ENCODE measurements at regions not wholly inside any gene's neighbourhood (a gene's known extent, or its start where the extent isn't known, plus 50 kb on each side); places are given as distances from the start of the nearest gene placed in this dataset.

GRCh38 chr2:735670-736218, 58.5 kb upstream of the TMEM18 start:
- Histone ChIP-seq H3K27ac (no peak overlapping the region), H3K4me3 (no peak overlapping the region), H3K4me1 (peaks cover 14% of the 10 kb centered on the region), H3K36me3 (no peaks in the 10 kb centered on the region), H3K27me3 (no peaks in the 10 kb centered on the region), H3K9me3 (no peaks in the 10 kb centered on the region)
- TF ChIP-seq POLR2AphosphoS5 (IDR thresholded peaks at IDR 0.05; ENCODE audit: insufficient read depth in 1 of 2, low read depth in 1 of 2): no peak
- TF ChIP-seq, protein P1, sequence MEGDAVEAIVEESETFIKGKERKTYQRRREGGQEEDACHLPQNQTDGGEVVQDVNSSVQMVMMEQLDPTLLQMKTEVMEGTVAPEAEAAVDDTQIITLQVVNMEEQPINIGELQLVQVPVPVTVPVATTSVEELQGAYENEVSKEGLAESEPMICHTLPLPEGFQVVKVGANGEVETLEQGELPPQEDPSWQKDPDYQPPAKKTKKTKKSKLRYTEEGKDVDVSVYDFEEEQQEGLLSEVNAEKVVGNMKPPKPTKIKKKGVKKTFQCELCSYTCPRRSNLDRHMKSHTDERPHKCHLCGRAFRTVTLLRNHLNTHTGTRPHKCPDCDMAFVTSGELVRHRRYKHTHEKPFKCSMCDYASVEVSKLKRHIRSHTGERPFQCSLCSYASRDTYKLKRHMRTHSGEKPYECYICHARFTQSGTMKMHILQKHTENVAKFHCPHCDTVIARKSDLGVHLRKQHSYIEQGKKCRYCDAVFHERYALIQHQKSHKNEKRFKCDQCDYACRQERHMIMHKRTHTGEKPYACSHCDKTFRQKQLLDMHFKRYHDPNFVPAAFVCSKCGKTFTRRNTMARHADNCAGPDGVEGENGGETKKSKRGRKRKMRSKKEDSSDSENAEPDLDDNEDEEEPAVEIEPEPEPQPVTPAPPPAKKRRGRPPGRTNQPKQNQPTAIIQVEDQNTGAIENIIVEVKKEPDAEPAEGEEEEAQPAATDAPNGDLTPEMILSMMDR (IDR thresholded peaks at IDR 0.05): no peak
- no peak for TF ChIP-seq POLR2A (IDR thresholded peaks at IDR 0.05)
- no peak for DNase-seq (ENCODE audit: extremely low spot score in 2 of 2)
- intact Hi-C loops (cut with DNase I): no loop called here

- Histone ChIP-seq H3K36me3 (no peaks in the 10 kb centered on the region), H3K9me3 (no peaks in the 10 kb centered on the region), H3K4me1 (peaks cover 1% of the 10 kb centered on the region), H3K27me3 (no peaks in the 10 kb centered on the region), H3K4me3 (no peak overlapping the region), H3K27ac (no peak overlapping the region)
- TF ChIP-seq POLR2A (IDR thresholded peaks at IDR 0.05): no peak
- TF ChIP-seq POLR2AphosphoS5 (IDR thresholded peaks at IDR 0.05; ENCODE audit: insufficient read depth in 1 of 2, low read depth in 1 of 2): no peak
- TF ChIP-seq, protein P1 (IDR thresholded peaks at IDR 0.05): no peak
- intact Hi-C loops (cut with DNase I): no loop called here
- DNase-seq (ENCODE audit: extremely low spot score in 2 of 2): no peak
These were observed 57.3 kb upstream of the TMEM18 start for GRCh38 chr2:734496-734895.

DNA sequence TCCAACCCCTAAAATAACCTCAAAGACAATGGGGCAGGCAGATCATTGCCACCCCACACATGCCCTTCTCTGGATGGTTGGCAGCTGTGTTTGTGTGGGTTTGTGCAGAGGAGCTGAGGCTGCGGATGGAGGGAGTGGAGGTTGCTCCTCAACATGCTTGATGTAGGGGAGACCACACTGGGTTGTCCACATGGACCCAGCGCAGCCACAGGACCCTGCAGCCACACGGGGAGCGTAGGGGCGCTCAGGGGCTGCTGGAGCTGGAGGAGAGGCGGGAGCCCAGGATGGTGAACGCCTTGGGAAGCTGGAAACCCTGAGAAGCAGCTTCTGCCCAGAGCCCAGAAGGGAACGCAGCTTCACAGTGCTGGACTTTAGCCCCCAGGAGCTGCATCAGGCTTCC, 56.3 kb upstream of the TMEM18 start:
- Histone ChIP-seq H3K4me3 (no peak overlapping the region), H3K9me3 (no peaks in the 10 kb centered on the region), H3K4me1 (no peaks in the 10 kb centered on the region), H3K27ac (no peak overlapping the region), H3K36me3 (no peaks in the 10 kb centered on the region), H3K27me3 (no peaks in the 10 kb centered on the region)
- intact Hi-C loops (cut with DNase I): no loop called here
- no peak for TF ChIP-seq POLR2AphosphoS5 (IDR thresholded peaks at IDR 0.05; ENCODE audit: insufficient read depth in 1 of 2, low read depth in 1 of 2)
- TF ChIP-seq, protein P1 (IDR thresholded peaks at IDR 0.05): no peak
- no peak for DNase-seq (ENCODE audit: extremely low spot score in 2 of 2)

GRCh38 chr2:733001-733400, 55.8 kb upstream of the TMEM18 start:
- H3K4me3 ChIP-seq: no peak overlapping the region
- no peaks in the 10 kb centered on the region for H3K27me3 ChIP-seq
- no peak overlapping the region for H3K27ac ChIP-seq
- H3K9me3 ChIP-seq: no peaks in the 10 kb centered on the region
- no peaks in the 10 kb centered on the region for H3K4me1 ChIP-seq
- intact Hi-C loops (cut with DNase I): no loop called here
- DNase-seq (ENCODE audit: extremely low spot score in 2 of 2): no peak
- no peaks in the 10 kb centered on the region for H3K36me3 ChIP-seq
- TF ChIP-seq, protein P1 (IDR thresholded peaks at IDR 0.05): no peak
- TF ChIP-seq POLR2A (IDR thresholded peaks at IDR 0.05) (no peak), POLR2AphosphoS5 (IDR thresholded peaks at IDR 0.05; ENCODE audit: insufficient read depth in 1 of 2, low read depth in 1 of 2) (no peak)

- Histone ChIP-seq H3K27me3 (no peaks in the 10 kb centered on the region), H3K9me3 (no peaks in the 10 kb centered on the region), H3K36me3 (no peaks in the 10 kb centered on the region), H3K27ac (no peak overlapping the region), H3K4me1 (no peaks in the 10 kb centered on the region), H3K4me3 (no peak overlapping the region)
- intact Hi-C loops (cut with DNase I): no loop called here
- TF ChIP-seq, protein P1 (IDR thresholded peaks at IDR 0.05): no peak
- no peak for DNase-seq (ENCODE audit: extremely low spot score in 2 of 2)
These were observed 54.5 kb upstream of the TMEM18 start for GRCh38 chr2:731711-732110.
